ENCODE measurements at regions not wholly inside any gene's neighbourhood (a gene's known extent, or its start where the extent isn't known, plus 50 kb on each side); places are given as distances from the start of the nearest gene placed in this dataset.

DNA sequence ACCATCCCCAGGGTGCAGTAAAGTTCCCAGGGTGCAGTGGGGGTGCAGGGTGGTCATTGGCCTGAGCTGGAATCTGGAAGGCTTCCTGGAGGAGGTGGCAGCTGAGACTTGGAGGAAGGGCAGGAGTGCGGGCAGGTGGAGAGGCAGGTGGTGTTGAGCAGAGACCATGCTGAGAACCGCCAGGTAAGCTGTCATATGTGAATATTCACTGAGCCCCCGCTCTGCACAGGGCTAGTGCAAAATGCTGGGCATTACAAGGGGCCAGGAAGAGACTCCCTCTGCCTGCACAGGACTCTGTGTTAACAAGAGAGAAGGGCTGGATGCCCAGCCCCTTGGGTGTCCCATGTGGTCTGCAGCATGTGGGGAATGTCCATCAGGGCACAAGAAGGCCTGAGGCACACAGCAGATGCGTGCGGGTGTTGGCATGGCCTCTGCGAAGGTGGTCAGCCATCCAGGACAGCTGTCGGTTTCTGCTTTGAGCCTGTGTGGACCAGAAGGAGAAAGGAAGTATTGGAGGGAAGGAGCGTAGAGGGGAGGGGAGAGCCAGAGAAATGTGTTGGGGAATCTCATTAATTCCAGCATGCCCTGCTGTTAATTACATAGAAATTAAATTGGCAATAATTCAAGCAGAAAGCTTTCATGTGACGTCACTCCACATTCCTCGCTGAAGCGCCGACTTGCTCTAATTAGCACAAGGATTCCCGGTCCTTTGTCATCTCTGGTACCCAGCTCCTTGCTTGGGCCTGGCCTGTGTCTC lies 62.8 kb upstream of the OTOS start:
- no peak overlapping the region for H3K27ac Mint-ChIP-seq

GRCh38 chr2:240203788-240204270 lies 63.4 kb upstream of the OTOS start:
- H2AFZ ChIP-seq (ENCODE audit: insufficient read depth, low read depth, low read length, poor library complexity, severe bottlenecking) = no peak overlapping the region
- no peaks in the 10 kb centered on the region for H3K36me3 ChIP-seq (replicated peaks in 1 of 2; ENCODE audit: control insufficient read depth in 1 of 2, insufficient read depth in 2 of 2, low read length in 2 of 2)
- DNase-seq = no peak
- Mint-ChIP-seq H3K36me3 (no peaks in the 10 kb centered on the region), H3K27ac (no peak overlapping the region), H3K4me1 (no peaks in the 10 kb centered on the region), H3K9me3 (peaks cover 0 to 9% (median 2%) of the 10 kb centered on the region in 7 donors), H3K27me3 (ENCODE audit: low read depth in 3 of 3) (peaks cover 10 to 26% (median 16%) of the 10 kb centered on the region in 3 donors), H3K4me3 (no peak overlapping the region)
- no peak overlapping the region for H3K9ac ChIP-seq (ENCODE audit: insufficient read depth, low read length, poor library complexity, severe bottlenecking)
- H3K4me2 ChIP-seq (replicated peaks; ENCODE audit: extremely low read depth, low read length, poor library complexity, severe bottlenecking) = no peak overlapping the region
- intact Hi-C loops (cut with micrococcal nuclease) = no loop called here
- no peaks in the 10 kb centered on the region for H3K79me2 ChIP-seq (ENCODE audit: insufficient read depth, low read length)
- WGBS (ENCODE audit: insufficient coverage) = 79% methylated on average over 6 of the region's 11 CpGs
- no peaks in the 10 kb centered on the region for H3K9me3 ChIP-seq (replicated peaks in 1 of 2; ENCODE audit: control insufficient read depth in 1 of 2, insufficient read depth in 1 of 2, low read length in 2 of 2)
- no peak overlapping the region for H3K4me3 ChIP-seq (replicated peaks in 1 of 3; ENCODE audit: low read depth in 2 of 3, low read length in 3 of 3)
- H3K4me1 ChIP-seq (ENCODE audit: control insufficient read depth in 1 of 2, insufficient read depth in 2 of 2, low read length in 2 of 2) = no peaks in the 10 kb centered on the region
- peaks cover 0 to 3% of the 10 kb centered on the region in 2 donors for H3K27me3 ChIP-seq (ENCODE audit: control insufficient read depth in 2 of 2, insufficient read depth in 2 of 2, low read length in 2 of 2)
- no peaks in the 10 kb centered on the region for H4K20me1 ChIP-seq (ENCODE audit: insufficient read depth, low read length)
- no peak for TF ChIP-seq CTCF (IDR thresholded peaks at IDR 0.05)
- no peak overlapping the region for H3K27ac ChIP-seq (ENCODE audit: low read depth in 1 of 2, low read length in 2 of 2)

More for the DNA sequence above, 62.8 kb upstream of the OTOS start:
- Mint-ChIP-seq H3K9me3 (peaks cover 0 to 9% (median 2%) of the 10 kb centered on the region in 7 donors), H3K36me3 (no peaks in the 10 kb centered on the region), H3K27me3 (ENCODE audit: low read depth in 3 of 3) (peaks cover 10 to 26% (median 16%) of the 10 kb centered on the region in 3 donors), H3K4me1 (no peaks in the 10 kb centered on the region), H3K4me3 (no peak overlapping the region)
- no peak overlapping the region for H3K9ac ChIP-seq (ENCODE audit: insufficient read depth, low read length, poor library complexity, severe bottlenecking)
- intact Hi-C loops (cut with micrococcal nuclease) = no loop called here
- no peaks in the 10 kb centered on the region for H3K4me1 ChIP-seq (ENCODE audit: control insufficient read depth in 1 of 2, insufficient read depth in 2 of 2, low read length in 2 of 2)
- H3K27ac ChIP-seq (ENCODE audit: low read depth in 1 of 2, low read length in 2 of 2) = no peak overlapping the region
- H3K9me3 ChIP-seq (replicated peaks in 1 of 2; ENCODE audit: control insufficient read depth in 1 of 2, insufficient read depth in 1 of 2, low read length in 2 of 2) = no peaks in the 10 kb centered on the region
- no peak overlapping the region for H2AFZ ChIP-seq (ENCODE audit: insufficient read depth, low read depth, low read length, poor library complexity, severe bottlenecking)
- no peak for DNase-seq
- no peak overlapping the region for H3K4me3 ChIP-seq (replicated peaks in 1 of 3; ENCODE audit: low read depth in 2 of 3, low read length in 3 of 3)
- no peaks in the 10 kb centered on the region for H3K79me2 ChIP-seq (ENCODE audit: insufficient read depth, low read length)
- H3K4me2 ChIP-seq (replicated peaks; ENCODE audit: extremely low read depth, low read length, poor library complexity, severe bottlenecking) = no peak overlapping the region
- H3K27me3 ChIP-seq (ENCODE audit: control insufficient read depth in 2 of 2, insufficient read depth in 2 of 2, low read length in 2 of 2) = peaks cover 0 to 3% of the 10 kb centered on the region in 2 donors
- no peaks in the 10 kb centered on the region for H4K20me1 ChIP-seq (ENCODE audit: insufficient read depth, low read length)
- no peak for TF ChIP-seq CTCF (IDR thresholded peaks at IDR 0.05)
- WGBS (ENCODE audit: insufficient coverage) = 84% methylated on average over 12 of the region's 13 CpGs
- H3K36me3 ChIP-seq (replicated peaks in 1 of 2; ENCODE audit: control insufficient read depth in 1 of 2, insufficient read depth in 2 of 2, low read length in 2 of 2) = no peaks in the 10 kb centered on the region

Measured in CD14-positive monocyte (primary cell).